Fibroblast of gingiva (primary cell): ENCODE measurements at regions not wholly inside any gene's neighbourhood (a gene's known extent, or its start where the extent isn't known, plus 50 kb on each side); places are given as distances from the start of the nearest gene placed in this dataset.
A peak's percentile ranks its signal among the peaks of the same experiment; 100 is the strongest.
"Not testable (repeated sequence)": the region's sequence is repeated elsewhere in the genome, so short reads cannot be mapped to it uniquely, and the experiment has no call there.

Experiments used
- DNase-seq: peaks from one replicate; pipeline ENCODE4 v3.0.0-alpha.2; 2011; ENCODE audit warnings: low read depth

GRCh38 chr14:58730792-58731464 lies 93.2 kb downstream of the DACT1 start:
- DNase-seq = no peak

GRCh38 chr14:58731465-58732293 lies 93.9 kb downstream of the DACT1 start:
- DNase-seq = peak; percentile 94

- DNase-seq = no peak
Measured at GRCh38 chr14:58732387-58732786, 94.6 kb downstream of the DACT1 start.

- no peak for DNase-seq
Measured at GRCh38 chr14:58733451-58734208, 95.9 kb downstream of the DACT1 start.

- DNase-seq = no peak
Measured at GRCh38 chr14:58735596-58735995, 97.8 kb downstream of the DACT1 start.

- DNase-seq = no peak
Measured at GRCh38 chr14:58736606-58737005, 98.8 kb downstream of the DACT1 start.

GRCh38 chr14:58737511-58737910 lies 99.7 kb downstream of the DACT1 start:
- DNase-seq = no peak

GRCh38 chr14:58738189-58738836 lies 100.6 kb downstream of the DACT1 start:
- peak; percentile 70 for DNase-seq

GRCh38 chr14:58738876-58739275 lies 101.1 kb downstream of the DACT1 start:
- peak; percentile 16 for DNase-seq

- DNase-seq = no peak
Measured at GRCh38 chr14:58739674-58740073, 101.9 kb downstream of the DACT1 start.

GRCh38 chr14:58740379-58740935 lies 102.7 kb downstream of the DACT1 start:
- DNase-seq = no peak

GRCh38 chr14:58744801-58745394 lies 107.1 kb downstream of the DACT1 start:
- no peak for DNase-seq

- peak; percentile 32 for DNase-seq
Measured at GRCh38 chr14:58746261-58746660, 108.5 kb downstream of the DACT1 start.

- no peak for DNase-seq
Measured at GRCh38 chr14:58746701-58747100, 108.9 kb downstream of the DACT1 start.

GRCh38 chr14:58747181-58747580 lies 109.4 kb downstream of the DACT1 start:
- DNase-seq = peak; percentile 96

GRCh38 chr14:58748251-58748650 lies 110.5 kb downstream of the DACT1 start:
- DNase-seq = not testable (repeated sequence)

- peak; percentile 69 for DNase-seq
Measured at GRCh38 chr14:58749066-58749669, 111.4 kb downstream of the DACT1 start.

- no peak for DNase-seq
Measured at GRCh38 chr14:58750321-58751269, 112.8 kb downstream of the DACT1 start.

GRCh38 chr14:58751788-58752187 lies 114.0 kb downstream of the DACT1 start:
- DNase-seq = no peak

GRCh38 chr14:58752289-58752688 lies 114.5 kb downstream of the DACT1 start:
- DNase-seq = no peak
